Left renal cortex interstitium (tissue), 4 donors: ENCODE measurements at regions not wholly inside any gene's neighbourhood (a gene's known extent, or its start where the extent isn't known, plus 50 kb on each side); places are given as distances from the start of the nearest gene placed in this dataset.

Experiments used
- DNase-seq, 4 donors: peaks; one replicate each; pipeline ENCODE4 v3.0.0-alpha.2; 2013; ENCODE audit warnings: low read depth in 4 of 4, low spot score in 2 of 4, missing footprints in 1 of 4

- no peak for DNase-seq
Measured at GRCh38 chr6:97995158-97995557, 712.1 kb upstream of the MMS22L start.

GRCh38 chr6:98002678-98003077, 719.7 kb upstream of the MMS22L start:
- DNase-seq: no peak

GRCh38 chr6:98014442-98015201, 731.6 kb upstream of the MMS22L start:
- no peak for DNase-seq

- no peak for DNase-seq
Measured at GRCh38 chr6:98016565-98016964, 733.5 kb upstream of the MMS22L start.

- DNase-seq: no peak
Measured at GRCh38 chr6:98020222-98020621, 737.2 kb upstream of the MMS22L start.

- DNase-seq: no peak
Measured at GRCh38 chr6:98024359-98024758, 741.3 kb upstream of the MMS22L start.

GRCh38 chr6:98027898-98028297, 744.9 kb upstream of the MMS22L start:
- DNase-seq: no peak

GRCh38 chr6:98033617-98034016, 750.6 kb upstream of the MMS22L start:
- DNase-seq: no peak

- no peak for DNase-seq
Measured at GRCh38 chr6:98036344-98036923, 753.4 kb upstream of the MMS22L start.

GRCh38 chr6:98037571-98037970, 754.6 kb upstream of the MMS22L start:
- no peak for DNase-seq

- DNase-seq: no peak
Measured at GRCh38 chr6:98039443-98039842, 756.4 kb upstream of the MMS22L start.

- DNase-seq: no peak
Measured at GRCh38 chr6:98039904-98040607, 757.0 kb upstream of the MMS22L start.

- no peak for DNase-seq
Measured at GRCh38 chr6:98041056-98041455, 758.0 kb upstream of the MMS22L start.

- DNase-seq: no peak
Measured at GRCh38 chr6:98041921-98042320, 758.9 kb upstream of the MMS22L start.

GRCh38 chr6:98044151-98044561, 761.1 kb upstream of the MMS22L start:
- no peak for DNase-seq

GRCh38 chr6:98044791-98045470, 761.9 kb upstream of the MMS22L start:
- no peak for DNase-seq

GRCh38 chr6:98047164-98047563, 764.1 kb upstream of the MMS22L start:
- DNase-seq: no peak

GRCh38 chr6:98047871-98048270, 764.9 kb upstream of the MMS22L start:
- no peak for DNase-seq

GRCh38 chr6:98054453-98054852, 771.4 kb upstream of the MMS22L start:
- no peak for DNase-seq

GRCh38 chr6:98056955-98057354, 773.9 kb upstream of the MMS22L start:
- peak in 3 of 4 donors; percentile 5 to 27 (median 7) for DNase-seq

- DNase-seq: no peak
Measured at GRCh38 chr6:98067375-98067774, 767.0 kb upstream of the POU3F2 start.
